ENCODE measurements at regions not wholly inside any gene's neighbourhood (a gene's known extent, or its start where the extent isn't known, plus 50 kb on each side); places are given as distances from the start of the nearest gene placed in this dataset.

DNA sequence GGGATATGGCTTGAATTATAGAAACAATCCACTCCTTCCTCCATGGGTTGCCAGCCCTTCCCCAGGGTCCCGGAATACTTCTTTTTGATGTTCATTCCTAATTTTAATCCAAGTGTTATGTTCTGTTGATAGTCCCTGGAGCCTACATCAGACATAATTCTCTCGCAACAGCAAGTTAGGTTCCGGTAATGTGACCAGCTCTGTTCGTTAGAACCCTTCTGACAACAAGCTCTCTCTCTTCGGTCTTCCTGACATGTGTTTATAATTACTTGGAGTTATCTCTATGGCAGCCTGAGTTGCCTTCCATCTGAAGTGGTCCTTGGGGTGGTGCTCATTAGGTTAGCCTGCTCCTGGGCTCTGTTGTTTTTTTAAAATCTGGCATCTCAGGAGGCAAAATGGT lies 506.9 kb upstream of the JARID2 start:
- Histone ChIP-seq H3K27me3 (replicated peaks; ENCODE audit: insufficient read depth) (no peaks in the 10 kb centered on the region), H3F3A (ENCODE audit: insufficient read depth) (peaks cover 37% of the 10 kb centered on the region), H3K27ac (no peak overlapping the region), H3K9me3 (ENCODE audit: low read depth) (no peaks in the 10 kb centered on the region), H3K36me3 (ENCODE audit: low read depth) (no peaks in the 10 kb centered on the region), H2AFZ (no peak overlapping the region), H4K20me1 (ENCODE audit: insufficient read depth) (no peaks in the 10 kb centered on the region), H3K9me2 (ENCODE audit: insufficient read depth) (no peaks in the 10 kb centered on the region), H3K4me1 (ENCODE audit: insufficient read depth) (peaks cover 28% of the 10 kb centered on the region), H3K79me2 (ENCODE audit: insufficient read depth) (no peaks in the 10 kb centered on the region), H3K9ac (no peak overlapping the region), H3K4me2 (ENCODE audit: unreplicated experiment) (no peak overlapping the region), H3K4me3 (no peak overlapping the region)
- TF ChIP-seq EZH2phosphoT487 (IDR thresholded peaks at IDR 0.05; ENCODE audit: insufficient read depth, low read depth), result no peak
- no peak for TF ChIP-seq EZH2 (IDR thresholded peaks at IDR 0.05; ENCODE audit: insufficient read depth, poor library complexity, severe bottlenecking)
- DNase-seq, result no peak
- in situ Hi-C loops (cut with MboI), result no loop called here
- WGBS, 2 experiments (ENCODE audit: low coverage in 1 of 2, low lambda C conversion rate in 2 of 2, missing lambda C conversion rate in 2 of 2), result 84 to 85% methylated on average over 5 of the region's 5 CpGs

DNA sequence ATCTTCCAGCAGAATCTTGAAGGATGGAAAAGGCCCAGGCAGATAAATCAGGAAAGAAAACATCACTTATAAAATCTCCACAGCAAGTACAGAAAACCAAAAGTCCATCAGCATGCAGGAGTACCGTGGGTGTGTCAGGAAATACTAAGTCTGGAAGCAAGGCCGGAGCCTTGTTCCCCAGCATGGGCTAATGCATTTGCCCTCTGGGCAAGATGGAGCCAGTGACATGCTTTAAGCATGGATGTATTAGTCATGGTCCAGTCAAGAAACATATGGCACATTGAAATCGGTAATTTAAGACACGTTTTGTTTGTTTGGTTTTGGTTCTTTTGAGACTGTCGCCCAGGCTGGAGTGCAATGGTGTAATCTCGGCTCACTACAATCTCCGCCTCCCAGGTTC lies 506.0 kb upstream of the JARID2 start:
- Histone ChIP-seq H3K79me2 (ENCODE audit: insufficient read depth) (no peaks in the 10 kb centered on the region), H3K27me3 (replicated peaks; ENCODE audit: insufficient read depth) (no peaks in the 10 kb centered on the region), H3K27ac (no peak overlapping the region), H3K36me3 (ENCODE audit: low read depth) (no peaks in the 10 kb centered on the region), H3K9ac (no peak overlapping the region), H4K20me1 (ENCODE audit: insufficient read depth) (no peaks in the 10 kb centered on the region), H3K9me2 (ENCODE audit: insufficient read depth) (no peaks in the 10 kb centered on the region), H3K4me1 (ENCODE audit: insufficient read depth) (peaks cover 24% of the 10 kb centered on the region), H3F3A (ENCODE audit: insufficient read depth) (peaks cover 29% of the 10 kb centered on the region), H3K4me2 (ENCODE audit: unreplicated experiment) (no peak overlapping the region), H3K4me3 (no peak overlapping the region), H2AFZ (no peak overlapping the region), H3K9me3 (ENCODE audit: low read depth) (no peaks in the 10 kb centered on the region)
- DNase-seq, result no peak
- in situ Hi-C loops (cut with MboI), result no loop called here
- no peak for TF ChIP-seq EZH2phosphoT487 (IDR thresholded peaks at IDR 0.05; ENCODE audit: insufficient read depth, low read depth)
- 78 to 83% methylated on average over 6 to 7 of the region's 7 CpGs for WGBS, 2 experiments (ENCODE audit: low coverage in 1 of 2, low lambda C conversion rate in 2 of 2, missing lambda C conversion rate in 2 of 2)

DNA sequence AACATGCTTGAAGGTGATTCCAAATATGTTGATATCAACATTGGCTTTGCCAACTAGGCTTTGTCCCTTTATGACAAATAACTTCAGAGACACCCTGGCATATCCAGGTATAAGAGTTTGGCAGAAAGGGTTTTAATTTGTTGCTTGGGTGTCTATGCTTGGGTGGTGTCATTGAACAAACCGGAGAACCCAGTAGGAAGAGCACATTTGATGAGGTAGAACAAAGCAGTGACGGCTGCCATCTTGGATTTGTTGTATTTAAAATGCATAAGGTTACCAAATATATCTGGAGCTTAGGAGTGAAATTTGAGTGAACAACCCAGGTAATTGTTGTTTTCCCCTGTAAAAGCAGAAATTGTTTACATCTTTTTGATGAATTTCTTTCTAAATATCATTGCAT lies 503.7 kb upstream of the JARID2 start:
- Histone ChIP-seq H3K27me3 (replicated peaks; ENCODE audit: insufficient read depth) (no peaks in the 10 kb centered on the region), H3K4me1 (ENCODE audit: insufficient read depth) (peaks cover 19% of the 10 kb centered on the region)
- 100% methylated on average over 2 of the region's 2 CpGs for WGBS, 2 experiments (ENCODE audit: low coverage in 1 of 2, low lambda C conversion rate in 2 of 2, missing lambda C conversion rate in 2 of 2)

DNA sequence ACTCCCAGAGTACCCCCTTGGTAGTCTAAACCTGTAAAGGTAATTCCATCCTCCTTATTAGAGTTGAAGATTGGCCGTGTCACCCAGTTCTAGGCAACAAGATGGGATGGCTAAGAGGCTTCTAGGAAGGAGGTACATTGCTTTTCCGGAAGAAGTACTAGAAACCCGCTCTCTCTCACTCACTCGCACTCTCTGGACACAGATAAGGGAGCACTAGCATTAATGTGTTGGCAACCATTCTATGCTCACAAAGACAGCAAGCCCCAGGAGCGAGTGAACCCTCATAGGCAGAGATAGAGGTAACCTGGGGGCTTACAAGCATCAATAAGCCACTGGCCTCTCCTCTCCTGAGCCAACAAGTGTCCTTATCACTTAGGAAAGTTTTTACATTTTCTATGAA lies 503.2 kb upstream of the JARID2 start:
- Histone ChIP-seq H3K4me2 (ENCODE audit: unreplicated experiment) (peak overlapping the region; percentile 83), H3K4me1 (ENCODE audit: insufficient read depth) (peaks cover 24% of the 10 kb centered on the region), H2AFZ (no peak overlapping the region), H3K4me3 (peak overlapping the region; percentile 14; the same call in 1 of the 2 replicates), H3K36me3 (ENCODE audit: low read depth) (no peaks in the 10 kb centered on the region), H3K9me3 (ENCODE audit: low read depth) (no peaks in the 10 kb centered on the region), H3K27me3 (replicated peaks; ENCODE audit: insufficient read depth) (no peaks in the 10 kb centered on the region), H3F3A (ENCODE audit: insufficient read depth) (peaks cover 23% of the 10 kb centered on the region), H3K9ac (peak overlapping the region; percentile 93), H4K20me1 (ENCODE audit: insufficient read depth) (no peaks in the 10 kb centered on the region), H3K27ac (peak overlapping the region; percentile 100), H3K9me2 (ENCODE audit: insufficient read depth) (no peaks in the 10 kb centered on the region), H3K79me2 (ENCODE audit: insufficient read depth) (no peaks in the 10 kb centered on the region)
- TF ChIP-seq EZH2phosphoT487 (IDR thresholded peaks at IDR 0.05; ENCODE audit: insufficient read depth, low read depth) (no peak), EZH2 (IDR thresholded peaks at IDR 0.05; ENCODE audit: insufficient read depth, poor library complexity, severe bottlenecking) (no peak)
- 99 to 100% methylated on average over 5 of the region's 5 CpGs for WGBS, 2 experiments (ENCODE audit: low coverage in 1 of 2, low lambda C conversion rate in 2 of 2, missing lambda C conversion rate in 2 of 2)
- no peak for DNase-seq
- in situ Hi-C loops (cut with MboI), result no loop called here

More for the DNA sequence above, 503.7 kb upstream of the JARID2 start:
- Histone ChIP-seq H3K79me2 (ENCODE audit: insufficient read depth) (no peaks in the 10 kb centered on the region), H3K27ac (peak overlapping the region; percentile 100), H3F3A (ENCODE audit: insufficient read depth) (peaks cover 23% of the 10 kb centered on the region), H2AFZ (no peak overlapping the region), H3K9me2 (ENCODE audit: insufficient read depth) (no peaks in the 10 kb centered on the region), H4K20me1 (ENCODE audit: insufficient read depth) (no peaks in the 10 kb centered on the region), H3K4me2 (ENCODE audit: unreplicated experiment) (peak overlapping the region; percentile 83), H3K9me3 (ENCODE audit: low read depth) (no peaks in the 10 kb centered on the region), H3K9ac (peak overlapping the region; percentile 93; the same call in 1 of the 2 replicates), H3K36me3 (ENCODE audit: low read depth) (no peaks in the 10 kb centered on the region), H3K4me3 (no peak overlapping the region)
- DNase-seq, result no peak
- in situ Hi-C loops (cut with MboI), result no loop called here
- TF ChIP-seq EZH2phosphoT487 (IDR thresholded peaks at IDR 0.05; ENCODE audit: insufficient read depth, low read depth) (no peak), EZH2 (IDR thresholded peaks at IDR 0.05; ENCODE audit: insufficient read depth, poor library complexity, severe bottlenecking) (no peak)

DNA sequence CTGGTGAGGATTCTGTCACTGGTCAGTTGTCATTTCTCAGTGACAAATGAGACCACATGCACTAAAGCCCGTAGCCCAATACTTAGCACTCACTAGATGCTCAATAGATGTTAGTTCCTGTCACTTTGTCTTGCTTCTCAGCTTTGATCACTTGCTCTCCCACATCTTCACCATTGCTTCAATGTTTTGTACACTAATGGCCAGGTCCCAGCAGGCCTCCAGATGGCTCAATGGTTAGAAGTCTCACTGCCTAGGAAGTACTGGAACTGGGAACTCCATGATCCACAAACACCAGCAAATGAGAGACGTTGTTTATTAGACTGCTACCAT lies 502.8 kb upstream of the JARID2 start:
- H3K27ac ChIP-seq, result peak overlapping the region; percentile 100
- H4K20me1 ChIP-seq (ENCODE audit: insufficient read depth), result no peaks in the 10 kb centered on the region
- in situ Hi-C loops (cut with MboI), result no loop called here
- H3K36me3 ChIP-seq (ENCODE audit: low read depth), result no peaks in the 10 kb centered on the region
- 43 to 48% methylated on average over 2 of the region's 2 CpGs for WGBS, 2 experiments (ENCODE audit: low coverage in 1 of 2, low lambda C conversion rate in 2 of 2, missing lambda C conversion rate in 2 of 2)
- no peaks in the 10 kb centered on the region for H3K79me2 ChIP-seq (ENCODE audit: insufficient read depth)
- no peaks in the 10 kb centered on the region for H3K9me3 ChIP-seq (ENCODE audit: low read depth)
- H3K9ac ChIP-seq, result peak overlapping the region; percentile 93
- H3K4me2 ChIP-seq (ENCODE audit: unreplicated experiment), result peak overlapping the region; percentile 83
- H3K4me1 ChIP-seq (ENCODE audit: insufficient read depth), result peaks cover 25% of the 10 kb centered on the region
- no peak for TF ChIP-seq EZH2phosphoT487 (IDR thresholded peaks at IDR 0.05; ENCODE audit: insufficient read depth, low read depth)
- H3K4me3 ChIP-seq, result peak overlapping the region; percentile 14; the same call in 1 of the 2 replicates
- H3K27me3 ChIP-seq (replicated peaks; ENCODE audit: insufficient read depth), result no peaks in the 10 kb centered on the region
- H2AFZ ChIP-seq, result peak overlapping the region; percentile 32; the same call in 1 of the 2 replicates
- peaks cover 23% of the 10 kb centered on the region for H3F3A ChIP-seq (ENCODE audit: insufficient read depth)
- H3K9me2 ChIP-seq (ENCODE audit: insufficient read depth), result no peaks in the 10 kb centered on the region
- DNase-seq, result no peak

All from GM23248 (cell line).